PC-3 (cell line): ENCODE measurements at regions not wholly inside any gene's neighbourhood (a gene's known extent, or its start where the extent isn't known, plus 50 kb on each side); places are given as distances from the start of the nearest gene placed in this dataset.

Experiments used
- EZH2 ChIP-seq: fragments of 300-600 bp; sonication (generic); IDR thresholded peaks from one replicate; pipeline ENCODE4 v1.6.1; 2017; ENCODE audit warnings: antibody characterized with exemption, mild to moderate bottlenecking, low read length; ENCODE audit not compliant: unreplicated experiment
- TF ChIP-seq, protein P1 (sequence below): fragments of 300-600 bp; sonication (generic); conservative IDR thresholded peaks from 2 replicates; pipeline ENCODE4 v1.5.1; 2017; ENCODE audit warnings: antibody characterized with exemption, low read depth, mild to moderate bottlenecking, low read length

DNA sequence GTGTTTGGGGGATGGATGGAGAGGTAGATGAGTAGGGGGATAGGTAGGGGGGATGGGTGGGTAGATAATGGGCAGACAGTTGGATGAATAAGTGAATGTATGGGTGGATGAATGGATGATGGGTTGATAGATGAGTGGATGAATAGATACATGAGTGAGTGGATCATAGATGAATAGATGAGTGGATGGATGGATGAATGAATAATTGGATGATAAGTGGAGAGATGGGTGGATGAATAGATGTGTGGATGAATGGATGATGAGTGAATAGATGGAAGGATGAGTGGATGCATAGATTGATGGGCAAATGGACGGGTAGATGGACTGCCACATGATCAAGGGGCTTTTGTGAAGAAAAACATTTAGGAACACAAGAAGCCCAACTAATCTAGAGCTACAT, 133.3 kb upstream of the F3 start:
- TF ChIP-seq, protein P1, sequence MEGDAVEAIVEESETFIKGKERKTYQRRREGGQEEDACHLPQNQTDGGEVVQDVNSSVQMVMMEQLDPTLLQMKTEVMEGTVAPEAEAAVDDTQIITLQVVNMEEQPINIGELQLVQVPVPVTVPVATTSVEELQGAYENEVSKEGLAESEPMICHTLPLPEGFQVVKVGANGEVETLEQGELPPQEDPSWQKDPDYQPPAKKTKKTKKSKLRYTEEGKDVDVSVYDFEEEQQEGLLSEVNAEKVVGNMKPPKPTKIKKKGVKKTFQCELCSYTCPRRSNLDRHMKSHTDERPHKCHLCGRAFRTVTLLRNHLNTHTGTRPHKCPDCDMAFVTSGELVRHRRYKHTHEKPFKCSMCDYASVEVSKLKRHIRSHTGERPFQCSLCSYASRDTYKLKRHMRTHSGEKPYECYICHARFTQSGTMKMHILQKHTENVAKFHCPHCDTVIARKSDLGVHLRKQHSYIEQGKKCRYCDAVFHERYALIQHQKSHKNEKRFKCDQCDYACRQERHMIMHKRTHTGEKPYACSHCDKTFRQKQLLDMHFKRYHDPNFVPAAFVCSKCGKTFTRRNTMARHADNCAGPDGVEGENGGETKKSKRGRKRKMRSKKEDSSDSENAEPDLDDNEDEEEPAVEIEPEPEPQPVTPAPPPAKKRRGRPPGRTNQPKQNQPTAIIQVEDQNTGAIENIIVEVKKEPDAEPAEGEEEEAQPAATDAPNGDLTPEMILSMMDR = no peak
- no peak for TF ChIP-seq EZH2
